ENCODE measurements at regions not wholly inside any gene's neighbourhood (a gene's known extent, or its start where the extent isn't known, plus 50 kb on each side); places are given as distances from the start of the nearest gene placed in this dataset.

GRCh38 chr10:25104441-25104840, 70.4 kb upstream of the GPR158 start:
- Histone ChIP-seq H2AK5ac (ENCODE audit: low read depth, low read length) (no peak overlapping the region), H3K9ac (ENCODE audit: low read depth, low read length) (no peak overlapping the region), H3K9me1 (ENCODE audit: insufficient read depth, low read length) (no peaks in the 10 kb centered on the region), H4K8ac (ENCODE audit: low read depth in 2 of 2, low read length in 2 of 2) (no peak overlapping the region), H3K4me2 (ENCODE audit: low read depth, low read length) (no peak overlapping the region), H2BK5ac (ENCODE audit: low read depth, low read length, poor library complexity, severe bottlenecking) (no peak overlapping the region), H3K18ac (ENCODE audit: low read depth, low read length) (no peak overlapping the region), H3K14ac (replicated peaks; ENCODE audit: low read depth, low read length) (no peak overlapping the region), H3K36me3 (ENCODE audit: control insufficient read depth, insufficient read depth, low read length) (no peaks in the 10 kb centered on the region), H2AFZ (replicated peaks; ENCODE audit: low read length, poor library complexity) (no peak overlapping the region), H2BK120ac (ENCODE audit: low read depth, low read length) (no peak overlapping the region), H3K79me1 (ENCODE audit: low read depth in 1 of 2, low read length in 2 of 2) (no peaks in the 10 kb centered on the region), H3K4ac (ENCODE audit: low read depth, low read length) (no peak overlapping the region), H3K23ac (ENCODE audit: low read depth, low read length) (no peak overlapping the region), H3K56ac (ENCODE audit: extremely low read depth, insufficient read depth, low read length) (no peak overlapping the region), H3K4me3 (ENCODE audit: insufficient read depth, low read depth, low read length) (no peak overlapping the region), H3K27me3 (ENCODE audit: control insufficient read depth, insufficient read depth, low read length) (no peaks in the 10 kb centered on the region; the same call in 1 of the 2 replicates), H3K4me1 (ENCODE audit: control insufficient read depth, insufficient read depth, low read length) (no peaks in the 10 kb centered on the region), H2BK20ac (ENCODE audit: low read depth, low read length) (no peak overlapping the region), H2BK15ac (ENCODE audit: low read depth, low read length) (no peak overlapping the region), H3K9me3 (ENCODE audit: control insufficient read depth, insufficient read depth, low read length) (no peaks in the 10 kb centered on the region), H4K5ac (ENCODE audit: low read depth, low read length) (no peak overlapping the region), H2AK9ac (replicated peaks; ENCODE audit: low read depth, low read length, poor library complexity) (no peak overlapping the region), H4K20me1 (ENCODE audit: insufficient read depth, low read length) (no peaks in the 10 kb centered on the region), H3K27ac (ENCODE audit: insufficient read depth, low read length) (no peak overlapping the region), H4K91ac (ENCODE audit: insufficient read depth, low read depth, low read length) (no peak overlapping the region)
- dilution Hi-C loops (cut with HindIII; ENCODE audit: low sequenced_read_pairs, unreplicated experiment) (no loop called here), intact Hi-C loops (cut with micrococcal nuclease) (no loop called here), in situ Hi-C loops (cut with MboI; ENCODE audit: low sequenced_read_pairs) (no loop called here)
- no peak for ATAC-seq (ENCODE audit: low read depth)
- ChIA-PET CTCF (interaction anchor here (0.6 kb wide), 1 partner anchor 282 kb away, joined by 3 read pairs; no protein-coding TSS in a partner anchor), POLR2A (ENCODE audit: unreplicated experiment) (no interaction called here)
- DNase-seq, result no peak
- TF ChIP-seq CHD1 (IDR thresholded peaks at IDR 0.05; ENCODE audit: low read depth, low read length) (no peak), CTCF (conservative IDR thresholded peaks at IDR 0.05; ENCODE audit: low read depth, low read length) (no peak), CEBPB (IDR thresholded peaks at IDR 0.05; ENCODE audit: low read depth, low read length) (no peak), POLR2A (IDR thresholded peaks at IDR 0.05; ENCODE audit: low read depth, low read length) (no peak), FOS (IDR thresholded peaks at IDR 0.05; ENCODE audit: low read depth, low read length) (no peak), SMC3 (IDR thresholded peaks at IDR 0.05; ENCODE audit: low read depth, low read length) (no peak), USF2 (IDR thresholded peaks at IDR 0.05; ENCODE audit: low read depth, low read length) (no peak)
- no CpG with 5 or more reads among the region's 5 CpGs for WGBS, 2 experiments (ENCODE audit: extremely low coverage in 2 of 2, insufficient read length in 1 of 2)
- BruUV-seq (replicated peaks), result no TSS peak

Data from IMR-90 (cell line).